Transverse colon (tissue), 4 donors: ENCODE measurements at regions not wholly inside any gene's neighbourhood (a gene's known extent, or its start where the extent isn't known, plus 50 kb on each side); places are given as distances from the start of the nearest gene placed in this dataset.

Experiments
- DNase-seq: peaks from one replicate; pipeline ENCODE4 v3.0.0-alpha.2; 2019
- H3K27ac ChIP-seq, 4 donors: fragments of 200-600 bp; sonication (generic); 2 replicates each; pipeline ENCODE4 v1.5.1; 2016 to 2018; ENCODE audit warnings: inconsistent platforms in 4 of 4
- H3K27me3 ChIP-seq: fragments of 200-600 bp; sonication (generic); 2 replicates; pipeline ENCODE4 v1.5.1; 2017; ENCODE audit warnings: inconsistent platforms
- H3K36me3 ChIP-seq, 4 donors: fragments of 200-600 bp; sonication (generic); 2 replicates each; pipeline ENCODE4 v1.5.1; 2017 to 2019; ENCODE audit warnings: inconsistent platforms in 4 of 4
- H3K4me1 ChIP-seq, 4 donors: fragments of 200-600 bp; sonication (generic); 2 replicates each; pipeline ENCODE4 v1.5.1; 2017 to 2020; ENCODE audit warnings: inconsistent platforms in 4 of 4
- H3K4me3 ChIP-seq, 4 donors: fragments of 200-600 bp; sonication (generic); 1 replicate in 1 of 4; 2 replicates in 3 of 4; pipeline versions ENCODE4 v1.5.1 to v1.6.1; 2017 to 2019; ENCODE audit warnings: inconsistent platforms in 4 of 4
- H3K9me3 ChIP-seq, 2 donors: fragments of 200-600 bp; sonication (generic); 2 replicates each; pipeline ENCODE4 v1.5.1; 2017 to 2019; ENCODE audit warnings: inconsistent platforms in 2 of 2
- CTCF ChIP-seq, 5 experiments: fragments of 200-600 bp in 3 of 5; fragments of 450-650 bp in 2 of 5; sonication (generic) in 3 of 5; IDR thresholded peaks; 1 replicate in 2 of 5; 2 replicates in 3 of 5; pipeline ENCODE4 v1.5.1; 2016 to 2017; ENCODE audit warnings: antibody characterized with exemption in 5 of 5, inconsistent platforms in 3 of 5, mild to moderate bottlenecking in 2 of 5, moderate library complexity in 1 of 5
- EP300 ChIP-seq: sonication (generic); formaldehyde crosslinking; IDR thresholded peaks from one replicate; pipeline ENCODE4 v1.6.1; 2017; ENCODE audit warnings: antibody characterized with exemption, low read depth
- POLR2A ChIP-seq: fragments of 450-650 bp; IDR thresholded peaks from one replicate; pipeline ENCODE4 v1.6.1; 2016; ENCODE audit warnings: antibody characterized with exemption, mild to moderate bottlenecking, moderate library complexity
- POLR2AphosphoS5 ChIP-seq, 3 donors: sonication (generic); formaldehyde crosslinking; IDR thresholded peaks; one replicate each; pipeline ENCODE4 v1.6.1; 2016; ENCODE audit warnings: antibody characterized with exemption in 3 of 3
- WGBS, 2 donors: methylation state at CpG; one replicate each; pipeline ENCODE4 v1.1.5; 2018; ENCODE audit warnings: low coverage in 1 of 2; 5-methylcytosine and 5-hydroxymethylcytosine counted together
- in situ Hi-C, 4 donors: fragments of 200-750 bp; cut with MboI; loops; one replicate each; pipeline versions ENCODE4 v1.15.0 to v1.15.1; 2017; ENCODE audit warnings: low sequenced_read_pairs in 3 of 4, low pct_ligation_motif_present in 1 of 4, low pct_unique_long_range_greater_than_20kb in 1 of 4
- intact Hi-C: fragments of 100-400 bp; cut with DNase I; formaldehyde crosslinking; loops from one replicate; pipeline ENCODE4 v1.15.1; 2023; ENCODE audit warnings: low total_unique reads

GRCh38 chr3:124248471-124249028 lies 256.6 kb upstream of the ROPN1 start:
- no peaks in the 10 kb centered on the region for H3K36me3 ChIP-seq
- DNase-seq = peak; percentile 82
- in situ Hi-C loops = no loop called here
- no peaks in the 10 kb centered on the region for H3K9me3 ChIP-seq
- TF ChIP-seq POLR2A (no peak), POLR2AphosphoS5 (IDR thresholded peaks at IDR 0.05) (peak in 1 of 3 donors; percentile 69), CTCF (IDR thresholded peaks at IDR 0.05) (no peak), EP300 (peak; percentile 6)
- H3K4me3 ChIP-seq = no peak overlapping the region
- no peaks in the 10 kb centered on the region for H3K27me3 ChIP-seq
- intact Hi-C loops = no loop called here
- WGBS, 2 donors = 20 to 33% methylated on average over 4 of the region's 4 CpGs
- H3K4me1 ChIP-seq = peaks cover 16 to 25% (median 19%) of the 10 kb centered on the region in 4 donors
- peak overlapping the region; percentile 64 to 80 (median 68) for H3K27ac ChIP-seq

GRCh38 chr3:124249038-124249437 lies 257.1 kb upstream of the ROPN1 start:
- WGBS, 2 donors = 36 to 40% methylated on average over 1 of the region's 1 CpG
- H3K27me3 ChIP-seq = no peaks in the 10 kb centered on the region
- no peak for DNase-seq
- H3K9me3 ChIP-seq = no peaks in the 10 kb centered on the region
- peaks cover 16 to 25% (median 19%) of the 10 kb centered on the region in 4 donors for H3K4me1 ChIP-seq
- intact Hi-C loops = no loop called here
- no peak overlapping the region for H3K4me3 ChIP-seq
- peak overlapping the region; percentile 64 to 80 (median 68) for H3K27ac ChIP-seq
- in situ Hi-C loops = no loop called here
- TF ChIP-seq CTCF (IDR thresholded peaks at IDR 0.05) = no peak
- no peak for TF ChIP-seq POLR2AphosphoS5 (IDR thresholded peaks at IDR 0.05)
- no peak for TF ChIP-seq POLR2A
- TF ChIP-seq EP300 = no peak
- no peaks in the 10 kb centered on the region for H3K36me3 ChIP-seq

GRCh38 chr3:124250053-124250452 lies 258.1 kb upstream of the ROPN1 start:
- intact Hi-C loops (no loop called here), in situ Hi-C loops (no loop called here)
- no peak for DNase-seq
- TF ChIP-seq POLR2AphosphoS5 (IDR thresholded peaks at IDR 0.05) (no peak), CTCF (IDR thresholded peaks at IDR 0.05) (no peak), POLR2A (no peak)
- H3K27ac ChIP-seq = peak overlapping the region in 2 of 4 donors; percentile 69 to 80
- WGBS, 2 donors = 62% methylated on average over 3 of the region's 3 CpGs; no CpG with 5 or more reads in 1 of the 2 donors
- no peak overlapping the region for H3K4me3 ChIP-seq
- H3K4me1 ChIP-seq = peaks cover 16 to 25% (median 19%) of the 10 kb centered on the region in 4 donors
- no peaks in the 10 kb centered on the region for H3K9me3 ChIP-seq
- H3K36me3 ChIP-seq = no peaks in the 10 kb centered on the region
- no peaks in the 10 kb centered on the region for H3K27me3 ChIP-seq

- H3K4me1 ChIP-seq = peaks cover 0 to 16% (median 4%) of the 10 kb centered on the region in 4 donors
- H3K4me3 ChIP-seq = no peak overlapping the region
- DNase-seq = no peak
- H3K27ac ChIP-seq = no peak overlapping the region
- H3K9me3 ChIP-seq = no peaks in the 10 kb centered on the region
- no peak for TF ChIP-seq EP300
- TF ChIP-seq CTCF (IDR thresholded peaks at IDR 0.05) = no peak
- in situ Hi-C loops (no loop called here), intact Hi-C loops (no loop called here)
- no peaks in the 10 kb centered on the region for H3K36me3 ChIP-seq
- no peaks in the 10 kb centered on the region for H3K27me3 ChIP-seq
- 64 to 67% methylated on average over 1 of the region's 1 CpG for WGBS, 2 donors
Observed at GRCh38 chr3:124256156-124256555, 264.2 kb upstream of the ROPN1 start.
